Astrocyte of the cerebellum (primary cell): ENCODE measurements at regions not wholly inside any gene's neighbourhood (a gene's known extent, or its start where the extent isn't known, plus 50 kb on each side); places are given as distances from the start of the nearest gene placed in this dataset.

Experiments
- DNase-seq: peaks from one replicate; pipeline ENCODE4 v3.0.0-alpha.2; 2011; ENCODE audit warnings: low read depth
- H3K4me3 ChIP-seq: 2 replicates; pipeline ENCODE4 v1.5.1; 2011; ENCODE audit warnings: mild to moderate bottlenecking, low read depth, low read length, moderate library complexity
- CTCF ChIP-seq: IDR thresholded peaks from 2 replicates; pipeline ENCODE4 v1.5.1; 2012; ENCODE audit warnings: low read length, low read depth, moderate library complexity, mild to moderate bottlenecking; ENCODE audit errors: missing control alignments
- in situ Hi-C: cut with HindIII; loops from 2 replicates; pipeline ENCODE4 v1.10.0; 2017; ENCODE audit warnings: low sequenced_read_pairs

DNA sequence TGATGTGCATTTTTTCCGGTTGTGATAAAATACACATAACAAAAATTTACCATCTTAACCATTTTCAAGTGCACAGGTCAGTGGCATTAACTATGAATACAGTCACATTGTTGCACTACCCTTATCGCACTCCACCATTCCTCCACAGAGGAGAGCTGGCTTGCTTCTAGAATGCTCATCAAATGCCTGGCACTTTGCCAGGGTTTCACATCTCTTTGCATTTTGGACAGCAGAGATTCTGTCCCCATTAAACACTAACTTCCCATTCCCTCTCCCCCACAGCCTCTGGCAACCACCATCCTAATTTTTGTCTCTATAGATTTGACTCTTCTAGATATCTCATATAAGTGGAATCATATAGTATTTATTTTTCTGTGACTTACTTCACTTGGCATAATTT lies 165.0 kb downstream of the ASB1 start:
- TF ChIP-seq CTCF = no peak
- DNase-seq = no peak
- in situ Hi-C loops = no loop called here
- no peak overlapping the region for H3K4me3 ChIP-seq

- no peak overlapping the region for H3K4me3 ChIP-seq
- TF ChIP-seq CTCF = no peak
- DNase-seq = no peak
- in situ Hi-C loops = no loop called here
These were observed 166.5 kb downstream of the ASB1 start for GRCh38 chr2:238593236-238593635.

DNA sequence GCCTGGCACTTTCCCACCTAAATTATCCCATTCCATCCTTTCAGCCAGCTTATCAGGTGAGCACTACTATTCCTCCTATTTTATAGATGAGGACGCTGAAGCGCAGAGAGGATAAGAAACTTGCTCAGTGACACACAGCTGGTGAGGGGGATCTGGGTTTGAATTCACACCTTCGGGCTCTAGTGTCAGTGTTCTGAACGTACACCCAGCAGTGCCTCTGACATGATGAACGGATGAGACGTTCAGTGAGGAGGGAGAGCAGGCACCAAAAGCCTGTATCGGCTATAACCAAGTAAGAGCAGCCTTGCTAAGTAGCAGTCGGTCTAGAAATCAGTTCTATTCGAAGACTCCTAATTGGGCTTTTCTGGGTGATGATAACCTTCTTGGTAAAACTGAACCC lies 167.0 kb downstream of the ASB1 start:
- no peak for DNase-seq
- in situ Hi-C loops = no loop called here
- no peak for TF ChIP-seq CTCF
- no peak overlapping the region for H3K4me3 ChIP-seq

DNA sequence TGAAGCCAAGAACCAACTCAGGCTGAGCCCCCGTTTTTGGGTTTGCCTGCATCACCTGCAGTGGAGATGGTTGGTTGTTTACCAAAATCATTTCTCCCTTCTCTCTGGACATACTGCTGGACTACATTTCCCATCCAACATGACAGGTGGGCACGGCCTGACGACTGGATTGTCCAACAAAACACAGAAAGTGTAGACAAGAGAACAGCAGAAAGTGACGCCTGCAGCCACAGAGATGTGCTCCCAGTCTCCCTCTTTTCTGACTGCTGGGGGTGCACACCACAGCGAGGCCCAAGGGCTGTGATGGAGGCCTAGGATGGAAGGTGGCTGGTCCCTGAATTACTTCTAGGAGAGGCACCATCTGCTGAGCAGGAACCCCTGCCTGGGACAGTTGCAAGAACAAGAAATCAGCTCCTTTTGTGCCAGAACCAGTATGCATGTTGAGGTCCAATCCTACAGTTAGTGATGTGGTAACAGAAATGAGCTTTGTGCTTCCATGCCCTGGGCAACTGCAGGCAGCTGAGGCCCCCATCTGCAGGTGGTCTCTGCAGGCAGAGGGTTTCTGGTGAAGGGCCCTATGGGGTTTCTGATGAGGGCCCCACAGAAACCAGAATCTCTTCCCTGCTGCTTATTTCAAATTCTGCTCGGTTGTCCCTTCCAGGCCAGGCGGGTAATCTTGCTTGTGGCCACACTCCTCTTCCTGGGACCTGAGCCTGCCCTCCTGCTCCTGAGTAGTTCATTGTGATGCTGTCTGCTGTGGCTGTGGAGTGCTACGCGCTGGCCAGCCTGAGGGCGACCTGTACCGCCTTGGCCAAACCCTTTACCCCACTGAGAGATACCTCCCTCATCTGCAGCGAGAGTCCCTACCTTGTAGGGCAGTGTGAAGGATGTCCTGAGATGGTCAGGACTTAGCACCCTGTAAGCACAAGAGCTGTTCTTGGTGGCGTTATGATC lies 168.3 kb downstream of the ASB1 start:
- no peak for DNase-seq
- in situ Hi-C loops = no loop called here
- no peak for TF ChIP-seq CTCF
- H3K4me3 ChIP-seq = no peak overlapping the region

DNA sequence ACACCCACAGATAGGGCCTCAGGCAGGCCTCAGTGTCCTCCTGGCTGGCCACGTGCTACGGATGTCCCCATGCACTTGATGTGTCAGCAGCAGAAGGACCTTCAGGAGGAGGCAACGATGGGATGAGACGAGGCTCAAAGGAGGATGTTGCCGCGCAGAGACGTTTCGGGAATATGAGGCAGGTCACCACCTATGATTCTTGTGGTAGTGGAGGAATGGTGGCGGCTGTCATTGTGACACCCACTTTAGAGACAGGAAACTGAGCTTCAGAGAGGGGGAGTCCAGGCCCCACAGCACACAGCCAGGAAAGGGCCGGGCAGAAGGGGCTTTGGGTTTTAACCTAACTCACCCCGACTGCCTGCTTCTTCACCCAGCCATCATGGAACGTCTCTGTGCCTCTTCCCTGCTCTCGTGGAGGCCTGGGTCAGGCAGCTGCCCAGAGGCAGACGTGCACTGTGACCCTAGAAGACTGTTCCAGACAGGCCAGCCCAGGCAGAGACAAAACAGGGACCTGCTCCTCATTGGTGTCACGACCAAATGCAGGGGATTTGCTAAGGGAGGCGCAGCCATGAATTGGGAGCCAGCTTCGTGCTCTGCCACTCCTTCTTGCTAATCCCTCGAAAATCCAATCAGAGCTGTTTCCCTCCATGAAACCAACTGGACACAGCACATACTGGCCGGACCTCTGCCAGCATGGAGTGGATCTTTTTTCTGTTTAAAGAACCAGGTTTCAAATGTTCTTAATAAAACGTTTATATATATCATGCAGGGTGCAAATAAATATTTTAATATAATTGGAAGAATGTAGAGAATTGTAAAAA lies 169.2 kb downstream of the ASB1 start:
- no peak for TF ChIP-seq CTCF
- in situ Hi-C loops = no loop called here
- no peak for DNase-seq
- no peak overlapping the region for H3K4me3 ChIP-seq
